Body of pancreas (tissue), 4 donors: ENCODE measurements at regions not wholly inside any gene's neighbourhood (a gene's known extent, or its start where the extent isn't known, plus 50 kb on each side); places are given as distances from the start of the nearest gene placed in this dataset.

Experiments used
- POLR2A ChIP-seq, 3 donors: fragments of 450-650 bp; IDR thresholded peaks; one replicate each; pipeline ENCODE4 v1.6.1; 2016; ENCODE audit warnings: antibody characterized with exemption in 3 of 3, mild to moderate bottlenecking in 2 of 3
- TF ChIP-seq, protein P1 (sequence below), 7 experiments: fragments of 450-650 bp in 4 of 7; fragments of 200-600 bp in 3 of 7; sonication (generic) in 3 of 7; IDR thresholded peaks; one replicate each; pipeline ENCODE4 v1.5.1; 2016 to 2019; ENCODE audit warnings: antibody characterized with exemption in 7 of 7

DNA sequence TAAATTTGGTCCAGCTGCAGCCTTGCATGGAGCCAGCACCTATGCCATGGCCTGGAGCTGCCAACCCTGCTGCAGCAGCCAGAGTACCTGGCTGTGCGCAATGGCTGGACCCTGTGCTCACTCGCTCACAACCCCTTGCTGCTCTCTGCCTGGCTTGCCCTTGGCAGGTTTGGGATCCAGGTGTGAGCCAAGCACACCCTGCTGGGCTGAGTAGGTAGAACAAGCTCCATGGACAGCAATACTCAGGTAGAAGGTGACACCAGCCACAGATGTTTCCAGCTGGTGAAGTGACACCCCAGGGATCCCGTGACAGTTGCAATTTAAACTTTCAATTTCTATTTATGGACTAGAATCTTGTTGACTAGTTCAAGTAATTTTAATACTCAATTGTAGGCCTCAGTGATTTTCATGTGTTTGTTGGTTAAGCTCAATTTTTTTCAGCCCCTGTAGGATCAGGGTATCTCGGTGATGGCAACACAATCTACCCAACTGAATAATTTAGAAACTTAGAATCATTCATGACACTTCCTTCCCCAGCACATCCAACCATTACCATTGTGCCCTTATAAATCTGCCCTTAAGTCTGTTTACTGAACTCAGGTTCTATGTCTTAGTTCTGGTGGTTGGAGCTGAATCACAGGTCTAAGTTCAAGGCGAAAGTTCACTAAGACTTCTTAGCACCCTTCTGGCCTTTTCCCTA is 480.0 kb downstream of the PMP22 start:
- TF ChIP-seq, protein P1, sequence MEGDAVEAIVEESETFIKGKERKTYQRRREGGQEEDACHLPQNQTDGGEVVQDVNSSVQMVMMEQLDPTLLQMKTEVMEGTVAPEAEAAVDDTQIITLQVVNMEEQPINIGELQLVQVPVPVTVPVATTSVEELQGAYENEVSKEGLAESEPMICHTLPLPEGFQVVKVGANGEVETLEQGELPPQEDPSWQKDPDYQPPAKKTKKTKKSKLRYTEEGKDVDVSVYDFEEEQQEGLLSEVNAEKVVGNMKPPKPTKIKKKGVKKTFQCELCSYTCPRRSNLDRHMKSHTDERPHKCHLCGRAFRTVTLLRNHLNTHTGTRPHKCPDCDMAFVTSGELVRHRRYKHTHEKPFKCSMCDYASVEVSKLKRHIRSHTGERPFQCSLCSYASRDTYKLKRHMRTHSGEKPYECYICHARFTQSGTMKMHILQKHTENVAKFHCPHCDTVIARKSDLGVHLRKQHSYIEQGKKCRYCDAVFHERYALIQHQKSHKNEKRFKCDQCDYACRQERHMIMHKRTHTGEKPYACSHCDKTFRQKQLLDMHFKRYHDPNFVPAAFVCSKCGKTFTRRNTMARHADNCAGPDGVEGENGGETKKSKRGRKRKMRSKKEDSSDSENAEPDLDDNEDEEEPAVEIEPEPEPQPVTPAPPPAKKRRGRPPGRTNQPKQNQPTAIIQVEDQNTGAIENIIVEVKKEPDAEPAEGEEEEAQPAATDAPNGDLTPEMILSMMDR (IDR thresholded peaks at IDR 0.05) = peak in 2 of 7 experiments; percentile 7 to 11
- no peak for TF ChIP-seq POLR2A (IDR thresholded peaks at IDR 0.05)
